Trophoblast cell (in vitro differentiated cells and primary cell): ENCODE measurements at regions not wholly inside any gene's neighbourhood (a gene's known extent, or its start where the extent isn't known, plus 50 kb on each side); places are given as distances from the start of the nearest gene placed in this dataset.

Experiments
- DNase-seq, 2 donors: peaks; one replicate each; pipeline ENCODE4 v3.0.0-alpha.2; 2016
- H2AFZ ChIP-seq: 2 replicates; pipeline ENCODE4 v1.6.1; 2013; ENCODE audit warnings: low read length, moderate library complexity, mild to moderate bottlenecking; ENCODE audit not compliant: insufficient read depth, poor library complexity
- H2AK5ac ChIP-seq: 2 replicates; pipeline ENCODE4 v1.6.1; 2013; ENCODE audit warnings: mild to moderate bottlenecking, low read length
- H2BK120ac ChIP-seq: 2 replicates; pipeline ENCODE4 v1.6.1; 2013; ENCODE audit warnings: low read length, mild to moderate bottlenecking, moderate library complexity; ENCODE audit not compliant: insufficient read depth, poor library complexity
- H2BK12ac ChIP-seq: 2 replicates; pipeline ENCODE4 v1.6.1; 2013; ENCODE audit warnings: mild to moderate bottlenecking, low read length, moderate library complexity
- H2BK5ac ChIP-seq: 2 replicates; pipeline ENCODE4 v1.6.1; 2013; ENCODE audit warnings: low read length, low read depth, moderate library complexity, mild to moderate bottlenecking; ENCODE audit not compliant: poor library complexity
- H3K14ac ChIP-seq: 2 replicates; pipeline ENCODE4 v1.6.1; 2013; ENCODE audit warnings: mild to moderate bottlenecking, low read length
- H3K18ac ChIP-seq: 2 replicates; pipeline ENCODE4 v1.6.1; 2013; ENCODE audit warnings: mild to moderate bottlenecking, low read length
- H3K23ac ChIP-seq: 2 replicates; pipeline ENCODE4 v1.6.1; 2013; ENCODE audit warnings: low read length
- H3K27ac ChIP-seq: 2 replicates; pipeline ENCODE4 v1.5.1; 2013; ENCODE audit warnings: low read depth, mild to moderate bottlenecking, inconsistent platforms, low read length, moderate library complexity
- H3K27me3 ChIP-seq: 2 replicates; pipeline ENCODE4 v1.6.1; 2013; ENCODE audit warnings: inconsistent platforms, mild to moderate bottlenecking, low read length, moderate library complexity; ENCODE audit not compliant: insufficient read depth
- H3K36me3 ChIP-seq, 2 experiments: 1 replicate in 1 of 2; 2 replicates in 1 of 2; pipeline ENCODE4 v1.6.1; 2013; ENCODE audit warnings: low read length in 2 of 2, mild to moderate bottlenecking in 2 of 2, moderate library complexity in 1 of 2; ENCODE audit not compliant: insufficient read depth in 2 of 2, control insufficient read depth in 1 of 2
- H3K4ac ChIP-seq: 2 replicates; pipeline ENCODE4 v1.6.1; 2013; ENCODE audit warnings: low read depth, mild to moderate bottlenecking, low read length, moderate library complexity
- H3K4me1 ChIP-seq, 2 experiments: 1 replicate in 1 of 2; 2 replicates in 1 of 2; pipeline ENCODE4 v1.6.1; 2013; ENCODE audit warnings: low read length in 2 of 2, mild to moderate bottlenecking in 2 of 2, moderate library complexity in 1 of 2; ENCODE audit not compliant: insufficient read depth in 2 of 2, control insufficient read depth in 1 of 2
- H3K4me2 ChIP-seq: 2 replicates; pipeline ENCODE4 v1.6.1; 2013; ENCODE audit warnings: inconsistent platforms, mild to moderate bottlenecking, low read length, moderate library complexity
- H3K4me3 ChIP-seq: 2 replicates; pipeline ENCODE4 v1.5.1; 2013; ENCODE audit warnings: mild to moderate bottlenecking, low read depth, low read length, inconsistent platforms
- H3K79me1 ChIP-seq: one replicate; pipeline ENCODE4 v1.6.1; 2013; ENCODE audit warnings: low read length
- H3K79me2 ChIP-seq: 2 replicates; pipeline ENCODE4 v1.6.1; 2013; ENCODE audit warnings: low read length, mild to moderate bottlenecking; ENCODE audit not compliant: control insufficient read depth, insufficient read depth, poor library complexity
- H3K9ac ChIP-seq: 2 replicates; pipeline ENCODE4 v1.6.1; 2013; ENCODE audit warnings: mild to moderate bottlenecking, low read length
- H3K9me3 ChIP-seq: 2 replicates; pipeline ENCODE4 v1.6.1; 2013; ENCODE audit warnings: low read depth, mild to moderate bottlenecking, control low read depth, inconsistent platforms, low read length; ENCODE audit not compliant: insufficient read depth
- H4K12ac ChIP-seq: 2 replicates; pipeline ENCODE4 v1.6.1; 2013; ENCODE audit warnings: low read depth, mild to moderate bottlenecking, low read length, moderate library complexity
- H4K8ac ChIP-seq: 2 replicates; pipeline ENCODE4 v1.6.1; 2013; ENCODE audit warnings: low read depth, mild to moderate bottlenecking, low read length, moderate library complexity
- H4K91ac ChIP-seq: one replicate; pipeline ENCODE4 v1.6.1; 2013; ENCODE audit warnings: low read depth, mild to moderate bottlenecking, low read length, moderate library complexity
- WGBS: extraction: QIAGEN DNeasy Blood & Tissue Kit; methylation state at CpG from one replicate; pipeline ENCODE4 v1.1.7; 2013; ENCODE audit warnings: missing lambda C conversion rate; ENCODE audit not compliant: insufficient read length, insufficient coverage; ENCODE audit errors: extremely low coverage; 5-methylcytosine and 5-hydroxymethylcytosine counted together

GRCh38 chr6:164034602-164035140 is 620.2 kb downstream of the QKI start:
- H2BK5ac ChIP-seq, result no peak overlapping the region
- no peak overlapping the region for H3K18ac ChIP-seq
- no peaks in the 10 kb centered on the region for H3K9me3 ChIP-seq
- no peak overlapping the region for H3K4me3 ChIP-seq
- H4K12ac ChIP-seq, result no peak overlapping the region
- no peak overlapping the region for H2AFZ ChIP-seq
- H3K27me3 ChIP-seq, result no peaks in the 10 kb centered on the region
- H4K91ac ChIP-seq, result no peak overlapping the region
- H3K4me1 ChIP-seq, result peaks cover 0 to 3% of the 10 kb centered on the region in 2 experiments
- H3K79me2 ChIP-seq, result no peaks in the 10 kb centered on the region
- no peaks in the 10 kb centered on the region for H3K36me3 ChIP-seq
- H3K9ac ChIP-seq, result no peak overlapping the region
- no peak overlapping the region for H2BK12ac ChIP-seq
- no CpG with 5 or more reads among the region's 2 CpGs for WGBS
- H3K4me2 ChIP-seq, result no peak overlapping the region
- no peak for DNase-seq
- no peak overlapping the region for H2BK120ac ChIP-seq
- no peak overlapping the region for H2AK5ac ChIP-seq
- H4K8ac ChIP-seq, result no peak overlapping the region
- no peak overlapping the region for H3K23ac ChIP-seq
- no peak overlapping the region for H3K4ac ChIP-seq
- no peak overlapping the region for H3K27ac ChIP-seq
- no peak overlapping the region for H3K14ac ChIP-seq
- no peaks in the 10 kb centered on the region for H3K79me1 ChIP-seq

GRCh38 chr6:164025180-164025579 is 610.7 kb downstream of the QKI start:
- Histone ChIP-seq H2AFZ (no peak overlapping the region), H4K8ac (no peak overlapping the region), H3K79me1 (no peaks in the 10 kb centered on the region), H3K4me3 (no peak overlapping the region), H3K14ac (no peak overlapping the region), H3K9ac (no peak overlapping the region), H2BK5ac (no peak overlapping the region), H3K36me3 (no peaks in the 10 kb centered on the region), H2AK5ac (no peak overlapping the region), H3K27ac (no peak overlapping the region), H4K91ac (no peak overlapping the region), H4K12ac (no peak overlapping the region), H3K18ac (no peak overlapping the region), H3K27me3 (no peaks in the 10 kb centered on the region), H3K4me2 (no peak overlapping the region), H3K23ac (no peak overlapping the region), H3K9me3 (peaks cover 3% of the 10 kb centered on the region), H3K4ac (no peak overlapping the region), H2BK120ac (no peak overlapping the region), H3K4me1 (no peaks in the 10 kb centered on the region), H2BK12ac (no peak overlapping the region), H3K79me2 (no peaks in the 10 kb centered on the region)
- WGBS, result no CpG with 5 or more reads among the region's 6 CpGs
- DNase-seq, result no peak

GRCh38 chr6:164023535-164023934 is 609.0 kb downstream of the QKI start:
- H3K4me3 ChIP-seq, result no peak overlapping the region
- no peak overlapping the region for H2AK5ac ChIP-seq
- H3K9me3 ChIP-seq, result peaks cover 3% of the 10 kb centered on the region
- no CpG with 5 or more reads among the region's 7 CpGs for WGBS
- H3K23ac ChIP-seq, result no peak overlapping the region
- DNase-seq, result no peak
- no peak overlapping the region for H2BK120ac ChIP-seq
- no peak overlapping the region for H2AFZ ChIP-seq
- no peaks in the 10 kb centered on the region for H3K79me1 ChIP-seq
- H4K12ac ChIP-seq, result no peak overlapping the region
- no peak overlapping the region for H3K4me2 ChIP-seq
- H3K27ac ChIP-seq, result no peak overlapping the region
- H3K9ac ChIP-seq, result no peak overlapping the region
- no peak overlapping the region for H2BK5ac ChIP-seq
- no peak overlapping the region for H4K91ac ChIP-seq
- no peak overlapping the region for H3K18ac ChIP-seq
- H3K79me2 ChIP-seq, result no peaks in the 10 kb centered on the region
- H3K4ac ChIP-seq, result no peak overlapping the region
- no peaks in the 10 kb centered on the region for H3K4me1 ChIP-seq
- H2BK12ac ChIP-seq, result no peak overlapping the region
- no peaks in the 10 kb centered on the region for H3K36me3 ChIP-seq
- no peak overlapping the region for H4K8ac ChIP-seq
- H3K14ac ChIP-seq, result no peak overlapping the region
- no peaks in the 10 kb centered on the region for H3K27me3 ChIP-seq

GRCh38 chr6:164022632-164023031 is 608.1 kb downstream of the QKI start:
- Histone ChIP-seq H3K9me3 (peaks cover 3% of the 10 kb centered on the region), H3K27me3 (no peaks in the 10 kb centered on the region), H4K91ac (no peak overlapping the region), H2AK5ac (no peak overlapping the region), H4K12ac (no peak overlapping the region), H3K23ac (no peak overlapping the region), H3K4me1 (no peaks in the 10 kb centered on the region), H3K4ac (no peak overlapping the region), H3K79me1 (no peaks in the 10 kb centered on the region), H3K4me3 (no peak overlapping the region), H2BK120ac (no peak overlapping the region), H2BK12ac (no peak overlapping the region), H3K36me3 (no peaks in the 10 kb centered on the region), H3K9ac (no peak overlapping the region), H2BK5ac (no peak overlapping the region), H3K4me2 (no peak overlapping the region), H3K27ac (no peak overlapping the region), H3K18ac (no peak overlapping the region), H3K79me2 (no peaks in the 10 kb centered on the region), H3K14ac (no peak overlapping the region), H4K8ac (no peak overlapping the region), H2AFZ (no peak overlapping the region)
- no CpG with 5 or more reads among the region's 13 CpGs for WGBS
- DNase-seq, result peak; percentile 52 to 61
